ENCODE measurements at regions not wholly inside any gene's neighbourhood (a gene's known extent, or its start where the extent isn't known, plus 50 kb on each side); places are given as distances from the start of the nearest gene placed in this dataset.
"Not testable (repeated sequence)": the region's sequence is repeated elsewhere in the genome, so short reads cannot be mapped to it uniquely, and the experiment has no call there.

DNA sequence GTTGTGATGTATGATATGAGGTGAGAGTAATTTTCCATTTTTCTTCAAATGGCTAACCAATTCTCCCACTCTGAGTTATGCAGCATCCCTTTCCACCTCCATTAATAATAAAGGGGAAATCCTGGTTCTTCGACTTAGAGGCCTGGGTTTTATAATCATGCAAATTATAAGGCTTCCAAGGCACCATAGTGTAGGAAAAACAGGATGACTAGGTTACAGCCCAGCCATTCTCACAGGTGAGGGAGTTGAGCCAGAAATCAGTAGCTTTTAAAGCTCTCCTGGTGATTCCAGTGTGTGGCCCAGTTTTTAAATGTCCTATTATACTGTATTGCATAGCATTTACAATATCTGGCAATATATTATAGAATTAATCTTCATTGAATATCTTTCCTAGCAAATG lies 203.1 kb downstream of the ARHGEF9 start:
- WGBS (ENCODE audit: insufficient coverage): 86% methylated on average over 1 of the region's 1 CpG
- CTCF ChIA-PET: no interaction called here
- POLR2A ChIA-PET: no interaction called here

DNA sequence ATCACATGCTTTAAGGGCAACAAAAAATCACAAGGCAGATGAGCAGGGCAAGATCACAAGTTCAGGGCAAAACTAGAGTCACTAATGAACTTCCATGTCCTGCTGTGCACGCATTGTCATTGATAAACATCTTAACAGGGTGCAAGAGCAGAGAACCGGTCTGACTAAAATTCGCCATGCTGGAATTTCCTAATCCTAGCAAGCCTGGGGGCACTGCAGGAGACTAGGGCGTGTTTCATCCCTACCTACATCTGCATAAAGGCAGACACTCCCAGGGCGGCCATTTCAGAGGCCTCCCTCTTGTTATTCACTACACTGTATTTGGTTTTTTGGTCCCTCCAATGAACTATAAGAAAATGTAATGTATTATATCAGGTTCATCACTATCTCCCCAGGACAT lies 203.6 kb downstream of the ARHGEF9 start:
- ChIA-PET CTCF (no interaction called here), POLR2A (no interaction called here)
- Histone ChIP-seq H3K36me3 (ENCODE audit: control insufficient read depth in 4 of 4, insufficient read depth in 4 of 4, low read length in 3 of 4) (no peaks in the 10 kb centered on the region), H3K4me1 (ENCODE audit: control extremely low read depth in 1 of 4, control insufficient read depth in 4 of 4, insufficient read depth in 4 of 4, low read length in 3 of 4) (no peaks in the 10 kb centered on the region), H3K27ac (ENCODE audit: insufficient read depth in 1 of 2, low read depth in 1 of 2, low read length in 2 of 2, poor library complexity in 1 of 2, severe bottlenecking in 2 of 2) (no peak overlapping the region), H3K9me3 (ENCODE audit: control extremely low read depth in 1 of 5, control insufficient read depth in 4 of 5, insufficient read depth in 2 of 5, low read depth in 1 of 5, low read length in 4 of 5) (no peaks in the 10 kb centered on the region), H3K27me3 (replicated peaks in 2 of 5; ENCODE audit: control insufficient read depth in 4 of 5, insufficient read depth in 5 of 5, low read length in 4 of 5) (no peaks in the 10 kb centered on the region), H3K4me3 (ENCODE audit: control insufficient read depth in 1 of 7, extremely low read depth in 1 of 7, insufficient read depth in 4 of 7, low read depth in 2 of 7, low read length in 6 of 7) (no peak overlapping the region)
- DNase-seq: no peak
- WGBS (ENCODE audit: insufficient coverage): 71% methylated on average over 3 of the region's 5 CpGs

More for the DNA sequence above, 203.1 kb downstream of the ARHGEF9 start:
- Histone ChIP-seq H3K36me3 (ENCODE audit: control insufficient read depth in 4 of 4, insufficient read depth in 4 of 4, low read length in 3 of 4) (no peaks in the 10 kb centered on the region), H3K4me1 (ENCODE audit: control extremely low read depth in 1 of 4, control insufficient read depth in 4 of 4, insufficient read depth in 4 of 4, low read length in 3 of 4) (no peaks in the 10 kb centered on the region), H3K27ac (ENCODE audit: insufficient read depth in 1 of 2, low read depth in 1 of 2, low read length in 2 of 2, poor library complexity in 1 of 2, severe bottlenecking in 2 of 2) (no peak overlapping the region), H3K9me3 (ENCODE audit: control extremely low read depth in 1 of 5, control insufficient read depth in 4 of 5, insufficient read depth in 2 of 5, low read depth in 1 of 5, low read length in 4 of 5) (no peaks in the 10 kb centered on the region), H3K4me3 (ENCODE audit: control insufficient read depth in 1 of 7, extremely low read depth in 1 of 7, insufficient read depth in 4 of 7, low read depth in 2 of 7, low read length in 6 of 7) (no peak overlapping the region), H3K27me3 (replicated peaks in 2 of 5; ENCODE audit: control insufficient read depth in 4 of 5, insufficient read depth in 5 of 5, low read length in 4 of 5) (no peaks in the 10 kb centered on the region)
- no peak for DNase-seq

DNA sequence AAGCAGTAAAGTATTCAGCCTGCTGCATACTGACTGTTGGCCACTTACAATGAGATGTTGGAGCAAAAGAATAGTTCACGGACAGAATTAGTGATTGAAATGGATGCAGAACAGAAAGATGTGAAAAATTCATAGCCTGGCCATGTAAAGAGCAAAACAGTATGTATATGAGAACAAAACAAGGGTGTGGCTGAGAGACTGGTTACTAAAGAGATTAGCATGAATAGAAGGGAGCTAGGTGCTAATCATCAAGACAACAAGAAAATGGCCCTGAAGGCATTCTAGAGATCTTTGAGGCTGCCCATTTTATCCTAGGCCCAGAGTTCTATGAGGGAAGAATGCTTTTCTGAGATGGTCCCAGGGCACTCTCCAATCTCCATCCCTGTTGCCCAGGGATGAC lies 208.5 kb downstream of the ARHGEF9 start:
- 88% methylated on average over 1 of the region's 1 CpG for WGBS (ENCODE audit: insufficient coverage)
- ChIA-PET CTCF (no interaction called here), POLR2A (no interaction called here)
- Histone ChIP-seq H3K4me1 (ENCODE audit: control extremely low read depth in 1 of 4, control insufficient read depth in 4 of 4, insufficient read depth in 4 of 4, low read length in 3 of 4) (no peaks in the 10 kb centered on the region), H3K36me3 (ENCODE audit: control insufficient read depth in 4 of 4, insufficient read depth in 4 of 4, low read length in 3 of 4) (no peaks in the 10 kb centered on the region), H3K4me3 (ENCODE audit: control insufficient read depth in 1 of 7, extremely low read depth in 1 of 7, insufficient read depth in 4 of 7, low read depth in 2 of 7, low read length in 6 of 7) (no peak overlapping the region), H3K27me3 (replicated peaks in 2 of 5; ENCODE audit: control insufficient read depth in 4 of 5, insufficient read depth in 5 of 5, low read length in 4 of 5) (no peaks in the 10 kb centered on the region), H3K27ac (ENCODE audit: insufficient read depth in 1 of 2, low read depth in 1 of 2, low read length in 2 of 2, poor library complexity in 1 of 2, severe bottlenecking in 2 of 2) (no peak overlapping the region), H3K9me3 (ENCODE audit: control extremely low read depth in 1 of 5, control insufficient read depth in 4 of 5, insufficient read depth in 2 of 5, low read depth in 1 of 5, low read length in 4 of 5) (no peaks in the 10 kb centered on the region)
- no peak for DNase-seq

DNA sequence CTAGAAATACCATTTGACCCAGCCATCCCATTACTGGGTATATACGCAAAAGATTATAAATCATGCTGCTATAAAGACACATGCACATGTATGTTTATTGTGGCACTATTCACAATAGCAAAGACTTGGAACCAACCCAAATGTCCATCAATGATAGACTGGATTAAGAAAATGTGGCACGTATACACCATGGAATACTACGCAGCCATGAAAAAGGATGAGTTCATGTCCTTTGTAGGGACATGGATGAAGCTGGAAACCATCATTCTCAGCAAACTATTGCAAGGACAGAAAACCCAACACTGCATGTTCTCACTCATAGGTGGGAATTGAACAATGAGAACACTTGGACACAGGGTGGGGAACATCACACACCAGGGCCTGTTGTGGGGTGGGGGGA lies 209.3 kb downstream of the ARHGEF9 start:
- H3K4me1 ChIP-seq (ENCODE audit: control extremely low read depth in 1 of 4, control insufficient read depth in 4 of 4, insufficient read depth in 4 of 4, low read length in 3 of 4); H3K27me3 ChIP-seq (replicated peaks in 2 of 5; ENCODE audit: control insufficient read depth in 4 of 5, insufficient read depth in 5 of 5, low read length in 4 of 5); H3K4me3 ChIP-seq (ENCODE audit: control insufficient read depth in 1 of 7, extremely low read depth in 1 of 7, insufficient read depth in 4 of 7, low read depth in 2 of 7, low read length in 6 of 7); H3K27ac ChIP-seq (ENCODE audit: insufficient read depth in 1 of 2, low read depth in 1 of 2, low read length in 2 of 2, poor library complexity in 1 of 2, severe bottlenecking in 2 of 2); H3K36me3 ChIP-seq (ENCODE audit: control insufficient read depth in 4 of 4, insufficient read depth in 4 of 4, low read length in 3 of 4); POLR2A ChIA-PET; DNase-seq; H3K9me3 ChIP-seq (ENCODE audit: control extremely low read depth in 1 of 5, control insufficient read depth in 4 of 5, insufficient read depth in 2 of 5, low read depth in 1 of 5, low read length in 4 of 5); CTCF ChIA-PET: not testable (repeated sequence)
- WGBS (ENCODE audit: insufficient coverage): no CpG with 5 or more reads among the region's 3 CpGs

DNA sequence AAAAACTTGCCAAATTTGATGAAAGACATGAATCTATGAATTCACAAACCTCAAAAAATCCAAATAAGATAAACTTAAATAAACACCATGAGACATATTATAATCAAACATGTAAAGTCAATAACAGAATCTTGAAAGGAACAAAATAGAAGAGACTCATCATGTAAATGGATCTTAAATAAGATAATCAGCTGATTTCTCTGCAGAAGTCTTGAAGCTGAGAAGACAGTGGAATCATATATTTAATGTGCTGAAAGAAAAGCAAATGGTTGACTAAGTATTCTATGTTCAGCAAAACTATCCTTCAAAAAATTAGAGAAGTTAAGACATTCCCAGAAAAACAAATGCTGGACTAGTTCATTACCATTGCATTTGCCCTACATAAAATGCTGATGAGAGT lies 215.7 kb upstream of the SPIN4 start:
- no peaks in the 10 kb centered on the region for H3K27me3 ChIP-seq (replicated peaks in 2 of 5; ENCODE audit: control insufficient read depth in 4 of 5, insufficient read depth in 5 of 5, low read length in 4 of 5)
- DNase-seq: no peak
- peaks cover 0 to 2% (median 0%) of the 10 kb centered on the region in 4 experiments for H3K4me1 ChIP-seq (ENCODE audit: control extremely low read depth in 1 of 4, control insufficient read depth in 4 of 4, insufficient read depth in 4 of 4, low read length in 3 of 4)
- H3K36me3 ChIP-seq (ENCODE audit: control insufficient read depth in 4 of 4, insufficient read depth in 4 of 4, low read length in 3 of 4): no peaks in the 10 kb centered on the region
- peaks cover 0 to 3% (median 0%) of the 10 kb centered on the region in 5 experiments for H3K9me3 ChIP-seq (ENCODE audit: control extremely low read depth in 1 of 5, control insufficient read depth in 4 of 5, insufficient read depth in 2 of 5, low read depth in 1 of 5, low read length in 4 of 5)
- POLR2A ChIA-PET: no interaction called here
- CTCF ChIA-PET: no interaction called here
- H3K4me3 ChIP-seq (ENCODE audit: control insufficient read depth in 1 of 7, extremely low read depth in 1 of 7, insufficient read depth in 4 of 7, low read depth in 2 of 7, low read length in 6 of 7): no peak overlapping the region
- no peak overlapping the region for H3K27ac ChIP-seq (ENCODE audit: insufficient read depth in 1 of 2, low read depth in 1 of 2, low read length in 2 of 2, poor library complexity in 1 of 2, severe bottlenecking in 2 of 2)

DNA sequence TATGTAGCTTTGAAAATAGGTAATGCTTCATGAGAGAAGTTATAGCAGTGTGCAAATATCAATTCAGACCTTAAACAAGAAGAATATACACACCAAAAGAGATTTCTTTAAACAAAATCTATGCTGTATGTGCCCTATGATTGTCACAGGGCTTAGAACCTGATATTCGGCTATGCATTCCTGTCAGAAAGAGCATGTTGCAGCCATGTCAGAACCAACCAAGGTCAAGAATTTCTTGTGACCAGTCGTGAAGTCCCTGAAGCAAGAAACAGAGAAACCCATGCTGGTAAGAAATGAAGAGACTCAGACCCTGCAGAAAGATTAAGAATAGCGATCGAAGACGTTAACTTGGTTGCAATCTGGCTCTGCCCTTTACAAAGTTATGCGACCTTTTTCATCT lies 210.3 kb upstream of the SPIN4 start:
- ChIA-PET CTCF (no interaction called here), POLR2A (no interaction called here)
- H3K9me3 ChIP-seq (ENCODE audit: control extremely low read depth in 1 of 5, control insufficient read depth in 4 of 5, insufficient read depth in 2 of 5, low read depth in 1 of 5, low read length in 4 of 5): no peaks in the 10 kb centered on the region
- H3K27me3 ChIP-seq (replicated peaks in 2 of 5; ENCODE audit: control insufficient read depth in 4 of 5, insufficient read depth in 5 of 5, low read length in 4 of 5): no peaks in the 10 kb centered on the region
- no peak for DNase-seq
- peaks cover 0 to 10% (median 6%) of the 10 kb centered on the region in 4 experiments for H3K4me1 ChIP-seq (ENCODE audit: control extremely low read depth in 1 of 4, control insufficient read depth in 4 of 4, insufficient read depth in 4 of 4, low read length in 3 of 4)
- H3K36me3 ChIP-seq (ENCODE audit: control insufficient read depth in 4 of 4, insufficient read depth in 4 of 4, low read length in 3 of 4): peaks cover 0 to 3% (median 0%) of the 10 kb centered on the region in 4 experiments
- 12% methylated on average over 3 of the region's 6 CpGs for WGBS (ENCODE audit: insufficient coverage)
- H3K27ac ChIP-seq (ENCODE audit: insufficient read depth in 1 of 2, low read depth in 1 of 2, low read length in 2 of 2, poor library complexity in 1 of 2, severe bottlenecking in 2 of 2): peak overlapping the region in 1 of 2 experiments; percentile 86
- peak overlapping the region in 6 of 7 experiments; percentile 74 to 87 (median 80) for H3K4me3 ChIP-seq (ENCODE audit: control insufficient read depth in 1 of 7, extremely low read depth in 1 of 7, insufficient read depth in 4 of 7, low read depth in 2 of 7, low read length in 6 of 7)

DNA sequence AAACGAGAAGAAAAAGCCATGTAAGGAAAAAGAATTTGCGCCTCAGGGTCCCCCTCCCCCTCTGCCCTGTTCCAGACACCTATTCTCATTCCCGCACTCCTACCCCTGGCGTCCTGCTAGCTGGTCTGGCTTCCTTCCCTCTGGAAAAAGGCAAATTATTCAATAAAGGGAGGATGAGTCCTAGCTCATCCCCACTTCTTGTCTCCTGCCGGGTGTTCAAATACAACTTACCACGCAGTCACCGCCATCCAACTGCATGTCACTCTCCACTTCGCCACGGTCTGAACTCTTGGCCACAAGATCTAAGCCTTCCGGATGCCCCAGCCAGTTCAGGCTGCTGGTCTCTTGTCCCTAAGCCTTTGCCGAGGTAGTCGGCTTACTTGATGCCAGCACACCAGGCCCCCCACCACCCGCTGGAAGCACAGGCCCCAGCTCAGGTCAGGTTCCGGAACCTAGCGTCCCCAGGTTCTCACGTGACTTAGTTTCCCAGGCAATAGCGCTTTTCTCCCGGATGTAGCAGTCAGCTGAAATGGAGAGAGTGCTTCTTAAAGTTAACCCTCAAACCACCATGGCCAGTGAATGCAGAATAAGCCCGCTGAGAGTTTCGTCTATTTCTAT lies 209.6 kb upstream of the SPIN4 start:
- Histone ChIP-seq H3K27me3 (replicated peaks in 2 of 5; ENCODE audit: control insufficient read depth in 4 of 5, insufficient read depth in 5 of 5, low read length in 4 of 5) (no peaks in the 10 kb centered on the region), H3K27ac (ENCODE audit: insufficient read depth in 1 of 2, low read depth in 1 of 2, low read length in 2 of 2, poor library complexity in 1 of 2, severe bottlenecking in 2 of 2) (peak overlapping the region; percentile 55 to 86), H3K4me1 (ENCODE audit: control extremely low read depth in 1 of 4, control insufficient read depth in 4 of 4, insufficient read depth in 4 of 4, low read length in 3 of 4) (peaks cover 0 to 10% (median 6%) of the 10 kb centered on the region in 4 experiments), H3K9me3 (ENCODE audit: control extremely low read depth in 1 of 5, control insufficient read depth in 4 of 5, insufficient read depth in 2 of 5, low read depth in 1 of 5, low read length in 4 of 5) (no peaks in the 10 kb centered on the region), H3K4me3 (ENCODE audit: control insufficient read depth in 1 of 7, extremely low read depth in 1 of 7, insufficient read depth in 4 of 7, low read depth in 2 of 7, low read length in 6 of 7) (peak overlapping the region; percentile 60 to 87 (median 78)), H3K36me3 (ENCODE audit: control insufficient read depth in 4 of 4, insufficient read depth in 4 of 4, low read length in 3 of 4) (peaks cover 0 to 3% (median 0%) of the 10 kb centered on the region in 4 experiments)
- CTCF ChIA-PET: no interaction called here
- POLR2A ChIA-PET: no interaction called here
- DNase-seq: peak; percentile 72 to 90 (median 80)
- 22% methylated on average over 15 of the region's 20 CpGs for WGBS (ENCODE audit: insufficient coverage)

Measured in common myeloid progenitor, CD34-positive (primary cell).